ENCODE measurements at regions not wholly inside any gene's neighbourhood (a gene's known extent, or its start where the extent isn't known, plus 50 kb on each side); places are given as distances from the start of the nearest gene placed in this dataset.

GRCh38 chr2:84319581-84319980 lies 139.5 kb downstream of the SUCLG1 start:
- TF ChIP-seq CTCF (IDR thresholded peaks at IDR 0.05) = no peak
- no peak overlapping the region for H3K27ac ChIP-seq
- no peak overlapping the region for H3K4me3 ChIP-seq
- no peak for DNase-seq (ENCODE audit: low spot score)

- TF ChIP-seq CTCF (IDR thresholded peaks at IDR 0.05) = no peak
Measured at GRCh38 chr2:84317135-84317534, 141.9 kb downstream of the SUCLG1 start.

GRCh38 chr2:84314901-84315330 lies 144.2 kb downstream of the SUCLG1 start:
- Histone ChIP-seq H3K4me3 (no peak overlapping the region), H3K27ac (no peak overlapping the region)
- DNase-seq (ENCODE audit: low spot score) = no peak
- TF ChIP-seq CTCF (IDR thresholded peaks at IDR 0.05) = peak; percentile 57

More at GRCh38 chr2:84317135-84317534, 141.9 kb downstream of the SUCLG1 start:
- DNase-seq (ENCODE audit: low spot score) = no peak
- Histone ChIP-seq H3K27ac (no peak overlapping the region), H3K4me3 (no peak overlapping the region)

- H3K4me3 ChIP-seq = no peak overlapping the region
- DNase-seq (ENCODE audit: low spot score) = no peak
- no peak for TF ChIP-seq CTCF (IDR thresholded peaks at IDR 0.05)
Measured at GRCh38 chr2:84314250-84314649, 144.8 kb downstream of the SUCLG1 start.

GRCh38 chr2:84309281-84309680 lies 149.8 kb downstream of the SUCLG1 start:
- TF ChIP-seq CTCF (IDR thresholded peaks at IDR 0.05) = no peak
- Histone ChIP-seq H3K27ac (no peak overlapping the region), H3K4me3 (no peak overlapping the region)
- no peak for DNase-seq (ENCODE audit: low spot score)

More at GRCh38 chr2:84314250-84314649, 144.8 kb downstream of the SUCLG1 start:
- H3K27ac ChIP-seq = no peak overlapping the region

- Histone ChIP-seq H3K4me3 (no peak overlapping the region), H3K27ac (no peak overlapping the region)
- DNase-seq (ENCODE audit: low spot score) = no peak
- TF ChIP-seq CTCF (IDR thresholded peaks at IDR 0.05) = no peak
Measured at GRCh38 chr2:84306361-84306760, 152.7 kb downstream of the SUCLG1 start.

GRCh38 chr2:84302513-84303412 lies 156.3 kb downstream of the SUCLG1 start:
- H3K4me3 ChIP-seq = no peak overlapping the region
- no peak for DNase-seq (ENCODE audit: low spot score)
- no peak overlapping the region for H3K27ac ChIP-seq
- no peak for TF ChIP-seq CTCF (IDR thresholded peaks at IDR 0.05)

All from coronary artery (tissue), 2 donors.